GM21717 (cell line): ENCODE measurements at regions not wholly inside any gene's neighbourhood (a gene's known extent, or its start where the extent isn't known, plus 50 kb on each side); places are given as distances from the start of the nearest gene placed in this dataset.
"Not testable (repeated sequence)": the region's sequence is repeated elsewhere in the genome, so short reads cannot be mapped to it uniquely, and the experiment has no call there.

Experiments used
- ATAC-seq: cut with Tn5 transposase; IDR thresholded peaks from one replicate; pipeline ENCODE4 v1.9.1; 2021; ENCODE audit warnings: mild to moderate bottlenecking, moderate library complexity; ENCODE audit not compliant: unreplicated experiment

DNA sequence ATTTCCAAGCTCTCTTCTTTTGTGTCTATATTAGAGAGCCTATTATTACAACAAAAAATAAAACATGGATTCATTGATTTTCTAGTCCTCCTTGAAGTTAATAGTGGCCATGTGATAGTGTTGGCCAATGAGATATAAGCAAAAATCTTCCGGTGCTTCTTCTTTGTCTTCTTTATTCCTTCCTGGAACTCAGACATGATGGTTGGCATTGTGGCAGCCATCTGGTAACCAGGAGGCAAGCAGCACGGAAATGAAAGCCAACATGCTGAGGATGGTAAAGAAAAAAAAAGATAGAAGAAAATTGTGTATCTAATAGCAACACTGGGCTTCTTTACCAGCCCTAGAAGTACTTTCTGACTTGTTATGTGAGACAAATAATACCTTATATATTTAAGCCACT lies 50.8 kb upstream of the SEL1L start:
- ATAC-seq, result no peak

DNA sequence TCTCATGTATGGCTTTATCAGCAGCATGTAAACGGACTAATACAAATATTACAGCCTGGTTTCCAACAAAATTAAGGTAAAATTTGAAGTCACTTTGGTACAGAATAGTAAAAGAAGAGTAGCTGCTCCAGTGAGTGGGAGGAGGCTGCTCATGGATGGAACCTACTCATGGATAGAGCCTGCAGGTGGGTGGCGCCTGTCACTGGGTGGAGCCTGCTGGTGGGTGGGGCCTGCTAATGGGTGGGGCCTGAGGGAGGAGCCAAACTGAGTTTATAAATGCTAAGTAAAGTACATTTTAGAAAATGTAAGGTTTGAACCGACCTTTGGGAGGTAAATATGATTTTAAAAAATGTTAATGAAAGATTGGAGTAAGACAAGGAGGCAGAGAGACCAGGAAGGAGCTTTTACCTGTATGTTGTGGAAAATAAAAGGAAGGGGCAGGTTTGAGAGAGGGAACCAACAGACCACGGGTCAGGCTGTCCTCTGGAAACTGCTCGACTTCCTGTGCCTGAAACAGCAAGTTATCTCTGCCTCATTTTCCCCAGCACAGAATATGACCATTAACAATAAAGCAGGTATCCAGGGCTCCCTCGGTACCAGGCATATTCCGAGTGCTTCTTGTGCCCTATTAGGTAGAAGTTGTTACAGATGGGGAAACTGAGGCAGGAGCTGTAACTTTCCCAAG lies 55.9 kb upstream of the SEL1L start:
- no peak for ATAC-seq

DNA sequence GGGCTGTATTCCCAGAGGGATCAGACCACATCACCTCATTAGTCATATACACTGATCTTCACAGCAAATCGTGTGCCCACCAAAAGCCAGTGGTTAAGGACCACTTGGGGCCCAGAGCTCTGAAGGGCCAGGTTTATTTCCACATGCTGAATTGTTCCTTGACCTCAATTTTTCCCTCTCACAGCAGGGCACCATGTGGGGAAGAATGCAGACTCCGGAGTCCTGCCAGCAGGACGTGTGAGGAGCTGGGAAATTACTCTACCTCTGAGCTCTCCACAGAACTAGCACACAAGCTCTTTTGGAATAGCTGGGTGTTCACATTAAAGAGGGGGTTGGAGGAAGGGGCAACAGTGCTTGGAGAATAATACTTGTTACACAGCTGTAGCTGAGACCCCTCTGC lies 57.6 kb upstream of the SEL1L start:
- ATAC-seq, result no peak

DNA sequence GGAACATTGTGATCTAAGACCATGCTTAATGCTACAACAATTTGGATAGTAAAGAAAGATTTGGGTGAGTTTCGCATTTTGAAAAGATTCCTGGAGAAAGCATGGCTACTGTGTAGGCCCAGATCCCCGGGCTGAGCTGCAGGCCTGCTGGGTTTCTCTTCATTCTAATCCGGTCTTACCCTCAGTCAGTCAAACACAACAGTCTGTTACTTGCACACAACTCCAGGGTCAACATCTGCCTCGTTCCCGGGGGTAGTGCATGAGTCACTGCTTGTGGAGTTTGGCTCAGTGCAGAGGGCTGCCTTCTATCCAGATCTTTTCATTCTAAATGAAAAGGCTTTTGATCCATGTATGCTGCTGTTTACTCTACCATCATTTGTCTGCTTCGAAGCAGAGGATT lies 60.4 kb upstream of the SEL1L start:
- ATAC-seq, result no peak

GRCh38 chr14:81605660-81606059 lies 72.0 kb upstream of the SEL1L start:
- ATAC-seq, result no peak

GRCh38 chr14:81613341-81614045 lies 79.8 kb upstream of the SEL1L start:
- ATAC-seq, result no peak

- not testable (repeated sequence) for ATAC-seq
Measured at GRCh38 chr14:81614302-81614701, 80.6 kb upstream of the SEL1L start.

DNA sequence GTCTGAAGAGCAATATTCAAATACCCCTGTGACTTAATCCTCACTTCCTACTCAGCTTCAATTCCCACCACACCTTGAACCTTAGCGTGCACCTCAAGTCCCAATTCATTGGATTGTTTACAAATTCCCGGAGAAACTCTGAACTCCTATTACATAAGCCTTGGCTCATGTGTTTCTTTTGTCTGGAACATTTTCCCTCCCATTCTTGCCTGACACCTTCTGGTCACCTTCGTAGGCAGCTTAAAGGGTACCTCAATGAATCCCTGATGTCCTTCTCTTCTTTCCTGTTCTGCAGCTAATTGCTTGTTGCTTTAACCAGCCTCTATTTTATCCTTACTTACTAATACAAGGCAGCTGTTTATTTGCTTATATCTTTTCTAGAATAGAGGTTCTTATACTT lies 85.0 kb upstream of the SEL1L start:
- no peak for ATAC-seq

GRCh38 chr14:81619816-81620215 lies 86.2 kb upstream of the SEL1L start:
- ATAC-seq, result no peak

DNA sequence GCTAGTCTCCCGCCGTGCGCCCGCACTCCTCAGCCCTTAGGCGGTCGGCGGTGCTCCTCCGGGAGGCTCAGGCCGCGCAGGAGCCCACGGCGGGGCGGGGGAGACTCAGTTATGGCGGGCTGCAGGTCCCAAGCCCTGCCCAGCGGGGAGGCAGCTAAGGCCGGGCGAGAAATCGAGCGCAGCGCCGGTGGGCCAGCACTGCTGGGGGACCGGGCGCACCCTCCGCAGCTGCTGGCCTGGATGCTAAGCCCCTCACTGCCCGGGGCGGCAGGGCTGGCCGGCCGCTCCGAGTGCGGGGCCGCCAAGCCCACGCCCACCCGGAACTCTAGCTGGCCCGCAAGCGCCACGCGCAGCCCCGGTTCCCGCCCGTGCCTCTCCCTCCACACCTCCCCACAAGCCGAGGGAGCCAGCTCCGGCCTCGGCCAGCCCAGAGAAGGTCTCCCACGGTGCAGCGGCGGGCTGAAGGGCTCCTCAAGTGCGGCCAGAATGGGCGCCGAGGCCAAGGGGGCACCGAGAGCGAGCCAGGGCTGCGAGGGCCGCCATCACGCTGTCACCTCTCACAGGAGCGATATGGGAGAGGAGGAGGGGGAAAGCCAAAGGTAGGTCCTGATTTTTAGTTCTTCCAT lies 90.2 kb upstream of the SEL1L start:
- ATAC-seq, result not testable (repeated sequence)

GRCh38 chr14:81625343-81625742 lies 91.7 kb upstream of the SEL1L start:
- ATAC-seq, result peak; percentile 49

- no peak for ATAC-seq
Measured at GRCh38 chr14:81632157-81632556, 98.5 kb upstream of the SEL1L start.

- no peak for ATAC-seq
Measured at GRCh38 chr14:81633496-81633895, 99.8 kb upstream of the SEL1L start.

DNA sequence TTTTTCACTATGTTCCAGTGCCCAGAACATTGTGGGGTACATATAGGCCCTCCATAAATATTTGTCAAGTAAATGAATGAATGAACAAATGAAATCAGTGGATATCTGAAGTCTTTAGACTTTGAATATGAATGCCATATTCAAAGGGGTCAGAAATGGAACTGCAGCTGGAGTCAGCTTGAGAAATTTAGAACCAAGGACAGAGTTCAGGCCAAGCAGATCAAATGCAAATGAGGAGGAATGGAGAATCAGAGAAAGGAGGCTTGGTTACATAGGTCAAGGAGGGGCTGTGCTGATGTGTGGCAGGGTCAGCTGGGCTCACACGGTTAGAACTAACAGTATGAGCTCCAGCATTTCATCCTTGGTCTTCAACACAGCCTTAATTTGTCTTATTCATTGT lies 104.0 kb upstream of the SEL1L start:
- ATAC-seq, result no peak

DNA sequence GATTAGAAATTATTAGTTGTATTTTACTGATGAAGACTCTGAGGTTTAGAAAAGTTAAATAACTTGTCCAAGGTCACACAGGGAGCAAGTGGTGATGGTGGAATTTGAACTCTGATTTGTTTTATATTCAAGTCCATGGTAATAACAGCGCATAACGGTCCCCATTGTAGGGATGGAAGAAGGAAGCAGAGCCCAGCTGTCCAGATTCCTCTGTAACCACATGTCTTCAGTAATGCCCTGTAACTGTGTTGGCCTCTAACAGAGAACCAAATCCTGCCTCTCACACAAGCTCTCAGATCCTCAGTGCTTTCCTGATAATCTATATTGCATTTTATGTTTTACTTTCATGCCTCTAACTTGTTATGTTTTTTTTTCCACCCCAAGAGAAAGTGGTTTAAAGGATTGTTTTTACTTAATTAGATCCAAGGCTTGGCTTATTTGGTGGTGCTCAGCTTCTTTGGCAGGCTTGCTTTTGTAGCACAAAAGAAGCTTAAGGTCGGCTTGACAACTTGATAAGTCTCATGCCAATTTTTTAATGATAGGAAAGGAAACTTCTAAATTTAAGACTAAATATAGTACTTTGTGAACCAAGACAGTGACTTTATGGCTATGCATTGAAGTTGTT lies 105.1 kb upstream of the SEL1L start:
- ATAC-seq, result no peak

GRCh38 chr14:81653626-81654025 lies 120.0 kb upstream of the SEL1L start:
- ATAC-seq, result no peak

- ATAC-seq, result no peak
Measured at GRCh38 chr14:81655423-81656314, 122.0 kb upstream of the SEL1L start.

- no peak for ATAC-seq
Measured at GRCh38 chr14:81656811-81657210, 123.2 kb upstream of the SEL1L start.

DNA sequence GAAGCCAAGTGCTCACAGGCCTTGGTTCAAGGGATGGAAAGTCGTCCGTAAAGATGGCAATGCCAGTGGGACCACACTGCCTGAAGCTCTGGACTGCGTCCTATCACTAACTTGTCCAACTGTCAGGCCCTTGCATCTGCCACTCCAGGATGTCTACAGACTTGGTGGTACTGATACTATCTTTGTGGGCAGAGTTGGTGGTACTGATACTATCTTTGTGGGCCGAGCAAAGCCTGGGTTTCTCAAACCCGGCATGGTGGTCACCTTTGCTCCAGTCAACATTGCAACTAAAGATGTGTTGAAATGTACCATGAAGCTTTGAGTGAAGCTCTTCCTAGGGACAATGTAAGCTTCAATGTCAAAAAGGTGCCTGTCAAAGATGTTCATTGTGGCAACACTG lies 128.4 kb upstream of the SEL1L start:
- no peak for ATAC-seq

DNA sequence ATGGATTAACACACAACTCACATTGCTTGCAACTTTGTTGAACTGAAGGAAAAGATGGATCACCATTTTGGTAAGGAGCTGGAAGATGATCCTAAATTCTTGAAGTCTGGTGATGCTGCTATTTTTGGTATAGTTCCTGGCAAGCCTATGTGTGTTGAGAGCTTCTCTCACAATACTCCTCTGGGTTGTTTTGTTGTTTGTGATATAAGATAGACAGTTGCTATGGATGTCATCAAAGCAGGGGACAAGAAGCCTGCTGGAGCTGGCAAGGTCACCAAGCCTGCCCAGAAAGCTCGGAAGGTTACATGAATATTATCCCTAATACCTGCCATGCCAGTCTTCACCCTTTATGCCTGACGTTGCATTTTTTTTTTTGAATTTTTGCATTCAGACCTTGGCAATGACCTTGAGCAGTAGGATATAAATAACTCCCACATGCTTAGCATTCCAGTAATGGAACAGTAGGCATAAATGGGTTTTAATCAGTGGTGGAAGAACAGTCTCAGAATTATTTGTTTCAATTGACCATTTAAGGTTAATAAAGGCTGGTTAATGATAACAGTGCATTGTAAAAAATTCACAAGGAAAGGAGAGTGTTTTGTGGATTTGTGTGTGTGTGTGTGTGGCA lies 129.0 kb upstream of the SEL1L start:
- no peak for ATAC-seq
